ENCODE measurements at regions not wholly inside any gene's neighbourhood (a gene's known extent, or its start where the extent isn't known, plus 50 kb on each side); places are given as distances from the start of the nearest gene placed in this dataset.

DNA sequence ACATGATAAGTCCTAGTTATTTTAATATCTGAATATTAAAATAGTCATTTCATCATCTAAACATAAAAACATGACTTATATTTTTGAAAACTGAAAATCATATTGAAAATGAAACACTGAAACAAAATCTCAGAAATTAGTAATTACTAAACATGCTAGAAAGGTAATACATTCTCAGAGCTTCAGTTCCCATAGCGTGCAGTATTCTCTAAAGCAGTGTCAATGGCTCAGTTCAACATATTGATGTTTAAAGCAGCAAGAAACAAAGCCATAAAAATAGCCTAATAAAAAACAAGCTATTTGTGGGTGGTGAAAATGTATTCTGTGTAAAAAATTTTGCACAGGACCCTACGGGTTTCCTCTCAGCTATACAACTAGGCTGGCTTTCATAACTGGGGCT, 1337.4 kb downstream of the FSCB start:
- Histone ChIP-seq H4K20me1 (no peaks in the 10 kb centered on the region), H3K4me2 (no peak overlapping the region), H3K9ac (no peak overlapping the region), H3K27me3 (no peaks in the 10 kb centered on the region), H3K4me1 (no peaks in the 10 kb centered on the region), H3K9me3 (replicated peaks in 1 of 11) (no peaks in the 10 kb centered on the region), H3K27ac (no peak overlapping the region), H3K36me3 (no peaks in the 10 kb centered on the region), H3K4me3 (no peak overlapping the region)
- no peak for TF ChIP-seq Cebpa-rat (IDR thresholded peaks at IDR 0.05)

DNA sequence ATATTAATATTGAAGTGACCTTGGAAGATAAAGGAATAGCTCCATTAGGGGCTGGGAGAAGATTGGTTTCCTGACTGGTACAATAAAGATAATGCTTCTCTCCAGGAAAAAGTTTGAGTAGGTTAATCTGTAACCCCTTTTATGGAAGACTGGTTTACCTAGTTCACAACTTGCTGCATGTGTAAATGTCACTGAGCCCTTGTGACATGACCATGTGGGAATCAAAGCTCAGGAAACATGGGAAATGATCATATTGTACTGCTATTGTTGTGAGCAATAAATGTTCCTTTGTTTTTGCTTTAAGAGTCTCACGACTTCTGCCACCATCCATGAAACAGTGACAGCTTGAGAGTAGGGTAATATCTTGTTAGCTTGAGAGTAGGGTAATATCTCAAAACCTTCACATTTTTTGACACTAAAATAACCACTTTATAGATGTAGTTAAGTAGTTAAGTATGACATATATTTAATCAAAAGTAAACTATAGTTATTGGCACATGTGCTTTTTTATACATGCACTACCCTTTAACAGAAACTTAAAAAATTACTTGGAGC, 1338.6 kb downstream of the FSCB start:
- Histone ChIP-seq H3K4me2 (no peak overlapping the region), H3K27ac (no peak overlapping the region), H3K36me3 (no peaks in the 10 kb centered on the region), H4K20me1 (no peaks in the 10 kb centered on the region), H3K9me3 (replicated peaks in 1 of 11) (no peaks in the 10 kb centered on the region), H3K4me3 (no peak overlapping the region), H3K27me3 (no peaks in the 10 kb centered on the region), H3K9ac (no peak overlapping the region), H3K4me1 (no peaks in the 10 kb centered on the region)
- TF ChIP-seq Cebpa-rat (IDR thresholded peaks at IDR 0.05): no peak

DNA sequence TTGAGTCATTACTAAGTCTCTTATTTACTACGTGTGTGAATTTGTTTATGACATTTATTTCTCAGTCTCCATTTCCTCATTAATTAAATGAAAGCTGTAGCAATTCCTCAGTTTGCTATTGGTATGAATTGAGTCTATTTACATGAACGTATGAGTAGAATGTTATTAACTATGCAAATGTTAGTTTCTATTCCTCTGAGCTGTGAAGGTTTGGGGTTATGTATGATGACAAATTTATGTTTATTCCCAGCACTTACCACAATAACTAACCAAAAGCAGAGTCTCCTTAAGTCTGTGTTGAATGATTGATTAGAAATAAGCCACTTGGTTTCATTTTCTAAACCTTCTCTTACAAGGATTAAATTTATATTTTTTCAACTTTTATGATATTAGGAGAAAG, 1340.9 kb downstream of the FSCB start:
- H3K27me3 ChIP-seq: no peaks in the 10 kb centered on the region
- H4K20me1 ChIP-seq: no peaks in the 10 kb centered on the region
- H3K27ac ChIP-seq: no peak overlapping the region
- no peaks in the 10 kb centered on the region for H3K36me3 ChIP-seq
- no peak overlapping the region for H3K4me3 ChIP-seq
- no peaks in the 10 kb centered on the region for H3K9me3 ChIP-seq (replicated peaks in 1 of 11)
- no peak overlapping the region for H3K4me2 ChIP-seq
- H3K4me1 ChIP-seq: no peaks in the 10 kb centered on the region
- TF ChIP-seq Cebpa-rat (IDR thresholded peaks at IDR 0.05): no peak
- no peak overlapping the region for H3K9ac ChIP-seq

DNA sequence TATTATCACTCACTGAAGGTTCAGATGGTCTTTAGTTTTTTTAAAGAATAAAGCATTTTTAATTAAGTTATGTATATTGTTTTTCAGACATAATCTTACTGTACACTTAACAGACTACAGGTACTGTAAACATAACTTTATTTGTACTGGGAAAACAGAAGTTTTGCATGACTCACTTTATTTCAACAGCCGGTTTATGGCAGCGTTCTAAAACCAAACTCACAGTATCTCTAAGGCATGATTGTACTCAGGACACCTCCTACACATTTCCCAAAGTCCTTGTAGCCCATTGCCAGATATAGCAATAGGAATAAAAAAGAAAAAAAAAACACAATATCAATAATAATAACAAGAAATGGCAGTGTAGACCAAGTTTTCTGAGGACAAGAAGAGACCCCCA, 1341.4 kb downstream of the FSCB start:
- Histone ChIP-seq H3K27ac (no peak overlapping the region), H3K36me3 (no peaks in the 10 kb centered on the region), H3K9ac (no peak overlapping the region), H3K4me1 (no peaks in the 10 kb centered on the region), H4K20me1 (no peaks in the 10 kb centered on the region), H3K4me2 (no peak overlapping the region), H3K27me3 (no peaks in the 10 kb centered on the region), H3K4me3 (no peak overlapping the region), H3K9me3 (replicated peaks in 1 of 11) (no peaks in the 10 kb centered on the region)
- TF ChIP-seq Cebpa-rat (IDR thresholded peaks at IDR 0.05): no peak

DNA sequence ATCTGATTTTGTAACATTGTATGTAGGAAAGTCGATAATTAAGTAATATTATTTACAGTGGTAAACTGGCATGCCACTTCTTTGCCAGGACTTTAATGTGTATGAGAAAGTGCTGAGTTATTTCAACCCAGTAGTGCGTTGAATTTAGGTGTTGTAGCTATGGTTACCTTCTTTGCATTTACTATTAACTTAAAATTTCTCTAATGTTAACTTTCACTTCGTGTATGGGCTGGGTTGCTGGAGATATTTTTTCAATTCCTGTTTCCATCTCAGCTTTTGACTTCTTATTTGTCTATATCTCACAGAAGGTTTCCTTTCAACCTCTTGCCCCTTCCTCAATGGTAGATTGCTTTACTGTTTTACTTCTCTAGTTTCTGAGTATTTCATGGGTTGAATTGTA, 1345.6 kb downstream of the FSCB start:
- Histone ChIP-seq H3K36me3 (no peaks in the 10 kb centered on the region), H3K4me2 (no peak overlapping the region)
- no peak for TF ChIP-seq Cebpa-rat (IDR thresholded peaks at IDR 0.05)

DNA sequence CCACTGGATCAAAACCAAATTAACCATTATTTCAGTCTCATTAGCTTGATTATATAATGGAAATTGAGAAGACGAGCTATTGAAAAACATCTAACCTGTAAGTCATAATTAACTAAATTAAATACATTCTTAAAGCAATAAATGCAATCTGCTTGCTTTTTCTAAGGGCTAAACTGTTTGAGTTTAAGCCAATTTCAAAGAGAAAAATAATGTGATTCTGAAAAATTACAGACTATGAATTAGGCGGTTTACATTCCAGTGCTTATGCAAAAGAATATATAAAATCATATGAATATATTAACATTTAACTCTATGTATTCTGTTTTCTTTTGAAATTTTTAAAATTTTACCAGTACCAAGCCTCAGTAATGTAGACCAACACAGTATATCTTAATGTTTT, 1349.4 kb downstream of the FSCB start:
- no peaks in the 10 kb centered on the region for H3K9me3 ChIP-seq (replicated peaks in 1 of 11)
- H3K4me1 ChIP-seq: no peaks in the 10 kb centered on the region
- TF ChIP-seq Cebpa-rat (IDR thresholded peaks at IDR 0.05): no peak

More for the DNA sequence above, 1345.6 kb downstream of the FSCB start:
- H3K9me3 ChIP-seq (replicated peaks in 1 of 11): no peaks in the 10 kb centered on the region
- H4K20me1 ChIP-seq: no peaks in the 10 kb centered on the region
- H3K4me1 ChIP-seq: no peaks in the 10 kb centered on the region
- H3K9ac ChIP-seq: no peak overlapping the region
- H3K4me3 ChIP-seq: no peak overlapping the region
- no peaks in the 10 kb centered on the region for H3K27me3 ChIP-seq
- no peak overlapping the region for H3K27ac ChIP-seq

DNA sequence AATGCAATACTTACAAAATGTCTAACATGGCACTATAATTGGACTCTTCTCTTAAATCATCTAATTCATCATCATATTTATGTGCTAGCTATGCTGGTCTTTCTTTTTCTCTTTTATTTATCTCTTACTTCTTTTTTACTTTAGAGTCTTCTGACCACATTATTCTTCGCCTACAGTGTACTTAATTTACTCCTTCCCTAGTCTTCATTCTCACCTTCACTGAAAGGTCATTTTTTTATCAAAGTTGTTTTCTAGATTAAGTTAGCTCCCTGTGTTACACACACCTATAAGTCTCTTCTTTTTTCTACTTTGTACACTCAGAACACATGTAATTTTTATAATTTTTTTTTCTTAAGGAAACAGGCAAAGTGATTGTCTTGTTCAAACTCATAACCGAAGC, 1351.2 kb downstream of the FSCB start:
- Histone ChIP-seq H3K4me1 (no peaks in the 10 kb centered on the region), H3K4me2 (no peak overlapping the region), H3K9ac (no peak overlapping the region), H4K20me1 (no peaks in the 10 kb centered on the region), H3K27me3 (no peaks in the 10 kb centered on the region), H3K9me3 (replicated peaks in 1 of 11) (no peaks in the 10 kb centered on the region), H3K4me3 (no peak overlapping the region), H3K27ac (no peak overlapping the region), H3K36me3 (no peaks in the 10 kb centered on the region)
- no peak for TF ChIP-seq Cebpa-rat (IDR thresholded peaks at IDR 0.05)

More for the DNA sequence above, 1349.4 kb downstream of the FSCB start:
- Histone ChIP-seq H3K27me3 (no peaks in the 10 kb centered on the region), H3K27ac (no peak overlapping the region), H4K20me1 (no peaks in the 10 kb centered on the region), H3K36me3 (no peaks in the 10 kb centered on the region), H3K4me3 (no peak overlapping the region), H3K9ac (no peak overlapping the region), H3K4me2 (no peak overlapping the region)

DNA sequence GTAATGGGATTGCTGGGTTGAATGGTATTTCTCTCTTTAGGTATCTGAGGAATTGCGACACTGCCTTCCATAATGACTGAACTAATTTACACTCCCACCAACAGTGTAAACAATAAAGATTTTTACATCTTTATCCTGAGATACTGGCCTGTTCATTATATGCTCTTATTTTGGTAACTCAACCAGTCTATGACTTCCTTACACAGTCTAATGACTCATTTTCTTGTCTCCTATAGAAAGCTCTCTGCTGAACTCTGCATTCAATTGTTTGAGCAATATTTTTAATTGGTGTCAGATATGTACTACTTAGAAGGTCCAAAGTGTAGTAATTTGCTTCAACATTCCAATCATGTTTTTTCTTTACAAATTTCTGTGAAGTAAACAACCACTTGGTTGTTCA, 1351.8 kb downstream of the FSCB start:
- H3K4me3 ChIP-seq: no peak overlapping the region
- no peaks in the 10 kb centered on the region for H3K36me3 ChIP-seq
- H3K27ac ChIP-seq: no peak overlapping the region
- H3K9ac ChIP-seq: no peak overlapping the region
- no peaks in the 10 kb centered on the region for H3K27me3 ChIP-seq
- TF ChIP-seq Cebpa-rat (IDR thresholded peaks at IDR 0.05): no peak
- no peaks in the 10 kb centered on the region for H3K9me3 ChIP-seq (replicated peaks in 1 of 11)
- H3K4me1 ChIP-seq: no peaks in the 10 kb centered on the region
- H4K20me1 ChIP-seq: no peaks in the 10 kb centered on the region
- no peak overlapping the region for H3K4me2 ChIP-seq

DNA sequence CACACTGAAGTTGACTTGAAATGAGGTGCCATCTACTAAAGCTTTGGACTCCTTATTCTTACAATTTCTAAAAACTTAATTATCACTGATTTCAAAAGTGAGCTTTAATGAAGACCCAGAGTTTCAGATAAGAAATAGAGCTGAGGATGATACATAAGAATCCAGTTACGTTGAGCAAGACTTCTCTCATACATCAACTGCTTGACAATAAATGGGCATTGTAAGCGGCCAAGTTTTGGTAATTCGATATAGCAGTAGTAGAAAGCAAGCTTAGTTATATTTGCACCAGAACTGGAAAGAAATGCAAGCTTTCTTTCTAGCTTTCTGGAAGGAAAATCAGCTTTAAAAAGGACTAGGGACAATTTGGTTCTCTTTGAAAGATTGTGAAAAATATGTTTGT, 1359.6 kb downstream of the FSCB start:
- Histone ChIP-seq H3K9me3 (replicated peaks in 1 of 11) (no peaks in the 10 kb centered on the region), H4K20me1 (no peaks in the 10 kb centered on the region), H3K27ac (no peak overlapping the region), H3K4me1 (no peaks in the 10 kb centered on the region), H3K9ac (no peak overlapping the region), H3K36me3 (no peaks in the 10 kb centered on the region), H3K27me3 (no peaks in the 10 kb centered on the region), H3K4me3 (no peak overlapping the region), H3K4me2 (no peak overlapping the region)
- no peak for TF ChIP-seq Cebpa-rat (IDR thresholded peaks at IDR 0.05)

DNA sequence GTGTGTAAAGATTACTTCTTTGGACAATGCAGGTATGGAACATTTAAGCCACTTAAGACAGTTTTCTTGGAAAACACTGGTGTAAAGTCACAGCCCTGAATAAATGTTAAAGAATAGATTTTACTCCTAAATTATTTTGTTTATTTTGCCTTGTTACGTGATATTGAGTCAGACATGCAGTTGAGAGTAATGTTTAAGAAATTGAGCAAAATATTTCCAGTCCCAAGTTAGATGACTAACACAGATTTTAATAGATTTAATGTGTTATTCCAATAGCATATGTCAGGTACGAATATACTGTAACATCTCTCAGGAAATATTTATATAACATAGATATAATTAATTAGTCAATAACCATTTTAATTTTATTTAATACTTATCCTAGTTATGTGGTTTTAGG, 1361.7 kb downstream of the FSCB start:
- H3K4me2 ChIP-seq: no peak overlapping the region
- no peaks in the 10 kb centered on the region for H4K20me1 ChIP-seq
- no peaks in the 10 kb centered on the region for H3K36me3 ChIP-seq
- H3K9ac ChIP-seq: no peak overlapping the region
- H3K27ac ChIP-seq: no peak overlapping the region
- H3K27me3 ChIP-seq: no peaks in the 10 kb centered on the region
- H3K4me3 ChIP-seq: no peak overlapping the region
- no peak for TF ChIP-seq Cebpa-rat (IDR thresholded peaks at IDR 0.05)
- no peaks in the 10 kb centered on the region for H3K9me3 ChIP-seq (replicated peaks in 1 of 11)
- H3K4me1 ChIP-seq: no peaks in the 10 kb centered on the region

DNA sequence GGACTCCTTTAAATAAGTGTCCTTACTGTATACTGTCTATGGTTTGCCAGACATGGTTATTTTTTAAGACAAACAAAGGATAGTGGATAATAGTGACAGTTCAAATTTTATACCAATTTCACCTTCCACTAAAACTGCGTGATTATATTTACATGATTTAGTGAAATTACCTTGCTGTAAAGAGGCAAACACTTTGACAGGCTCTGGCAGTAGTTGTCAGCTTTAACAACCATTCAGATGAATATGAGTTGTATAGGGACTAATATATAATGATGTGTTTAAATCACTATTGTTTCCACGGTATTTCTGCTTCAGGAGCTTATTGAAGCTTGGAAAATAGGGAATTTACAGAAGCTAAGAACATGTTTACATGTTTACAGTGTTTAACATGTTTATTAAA, 1364.0 kb downstream of the FSCB start:
- Histone ChIP-seq H3K9ac (no peak overlapping the region), H3K27ac (no peak overlapping the region)
- TF ChIP-seq Cebpa-rat (IDR thresholded peaks at IDR 0.05): no peak

More for the DNA sequence above, 1364.0 kb downstream of the FSCB start:
- Histone ChIP-seq H3K36me3 (no peaks in the 10 kb centered on the region), H4K20me1 (no peaks in the 10 kb centered on the region), H3K4me3 (no peak overlapping the region), H3K9me3 (replicated peaks in 1 of 11) (no peaks in the 10 kb centered on the region), H3K4me1 (no peaks in the 10 kb centered on the region), H3K4me2 (no peak overlapping the region), H3K27me3 (no peaks in the 10 kb centered on the region)
